Fibroblast of skin of back (primary cell): ENCODE measurements at regions not wholly inside any gene's neighbourhood (a gene's known extent, or its start where the extent isn't known, plus 50 kb on each side); places are given as distances from the start of the nearest gene placed in this dataset.
"Not testable (repeated sequence)": the region's sequence is repeated elsewhere in the genome, so short reads cannot be mapped to it uniquely, and the experiment has no call there.

ENCODE experiments used
- DNase-seq: peaks from one replicate; pipeline ENCODE4 v3.0.0-alpha.2; 2013

- DNase-seq = not testable (repeated sequence)
Measured at GRCh38 chrY:3491423-3491822, 87.4 kb upstream of the TGIF2LY start.

GRCh38 chrY:3494539-3494938 lies 84.3 kb upstream of the TGIF2LY start:
- DNase-seq = not testable (repeated sequence)

- peak; percentile 0 for DNase-seq
Measured at GRCh38 chrY:3527040-3527439, 51.8 kb upstream of the TGIF2LY start.
